ENCODE measurements at regions not wholly inside any gene's neighbourhood (a gene's known extent, or its start where the extent isn't known, plus 50 kb on each side); places are given as distances from the start of the nearest gene placed in this dataset.

DNA sequence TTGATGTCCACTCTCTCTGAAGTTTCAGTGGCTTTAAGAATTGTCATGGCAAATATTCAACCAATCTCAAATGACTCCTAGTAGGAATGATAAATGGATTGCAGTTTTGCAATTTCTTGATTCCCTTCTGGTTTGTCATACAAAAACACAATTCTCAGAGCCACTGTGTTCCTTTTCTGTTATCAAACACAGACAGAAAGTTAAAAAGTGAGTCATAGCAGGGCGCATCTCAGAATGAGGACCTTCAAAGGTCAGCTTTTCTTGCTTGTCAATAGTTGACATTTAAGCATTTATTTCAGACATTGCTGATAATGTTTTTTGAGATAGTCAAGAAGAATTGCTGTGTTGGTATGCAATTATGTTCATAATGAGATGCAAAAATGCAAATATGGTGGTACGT is 405.9 kb downstream of the NR2F2 start (continued):
- TF ChIP-seq HMGA2 (CRISPR knock-in tag; IDR thresholded peaks at IDR 0.05) (no peak), GTF2I (CRISPR knock-in tag; conservative IDR thresholded peaks at IDR 0.05) (no peak), ZNF416 (CRISPR knock-in tag; IDR thresholded peaks at IDR 0.05) (no peak), FOXP1 (CRISPR knock-in tag; IDR thresholded peaks at IDR 0.05; ENCODE audit: borderline replicate concordance) (no peak)
- TF ChIP-seq, protein P1, sequence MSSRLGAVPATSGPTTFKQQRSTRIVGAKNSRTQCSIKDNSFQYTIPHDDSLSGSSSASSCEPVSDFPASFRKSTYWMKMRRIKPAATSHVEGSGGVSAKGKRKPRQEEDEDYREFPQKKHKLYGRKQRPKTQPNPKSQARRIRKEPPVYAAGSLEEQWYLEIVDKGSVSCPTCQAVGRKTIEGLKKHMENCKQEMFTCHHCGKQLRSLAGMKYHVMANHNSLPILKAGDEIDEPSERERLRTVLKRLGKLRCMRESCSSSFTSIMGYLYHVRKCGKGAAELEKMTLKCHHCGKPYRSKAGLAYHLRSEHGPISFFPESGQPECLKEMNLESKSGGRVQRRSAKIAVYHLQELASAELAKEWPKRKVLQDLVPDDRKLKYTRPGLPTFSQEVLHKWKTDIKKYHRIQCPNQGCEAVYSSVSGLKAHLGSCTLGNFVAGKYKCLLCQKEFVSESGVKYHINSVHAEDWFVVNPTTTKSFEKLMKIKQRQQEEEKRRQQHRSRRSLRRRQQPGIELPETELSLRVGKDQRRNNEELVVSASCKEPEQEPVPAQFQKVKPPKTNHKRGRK (CRISPR knock-in tag; IDR thresholded peaks at IDR 0.05; ENCODE audit: borderline replicate concordance) = no peak

DNA sequence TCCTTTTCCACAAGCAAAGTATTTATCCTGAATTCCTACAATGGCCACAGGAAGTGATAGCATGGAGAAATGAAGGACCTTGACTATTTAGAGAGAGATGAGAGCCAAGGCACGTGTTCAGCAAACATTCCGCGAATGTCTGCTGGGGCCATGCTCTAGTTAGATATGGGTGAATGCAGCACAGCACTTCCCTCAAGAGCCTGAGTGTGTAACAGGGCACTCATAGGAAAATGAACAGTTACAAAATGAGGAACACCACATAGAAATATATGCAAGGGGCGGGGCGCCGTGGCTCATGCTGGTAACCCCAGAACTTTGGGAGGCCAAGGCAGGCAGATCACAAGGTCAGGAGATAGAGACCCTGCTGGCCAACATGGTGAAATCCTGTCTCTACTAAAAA is 406.9 kb downstream of the NR2F2 start:
- no peak overlapping the region for H3K4me3 Mint-ChIP-seq
- no peak for DNase-seq (ENCODE audit: low spot score)
- TF ChIP-seq, protein P2, sequence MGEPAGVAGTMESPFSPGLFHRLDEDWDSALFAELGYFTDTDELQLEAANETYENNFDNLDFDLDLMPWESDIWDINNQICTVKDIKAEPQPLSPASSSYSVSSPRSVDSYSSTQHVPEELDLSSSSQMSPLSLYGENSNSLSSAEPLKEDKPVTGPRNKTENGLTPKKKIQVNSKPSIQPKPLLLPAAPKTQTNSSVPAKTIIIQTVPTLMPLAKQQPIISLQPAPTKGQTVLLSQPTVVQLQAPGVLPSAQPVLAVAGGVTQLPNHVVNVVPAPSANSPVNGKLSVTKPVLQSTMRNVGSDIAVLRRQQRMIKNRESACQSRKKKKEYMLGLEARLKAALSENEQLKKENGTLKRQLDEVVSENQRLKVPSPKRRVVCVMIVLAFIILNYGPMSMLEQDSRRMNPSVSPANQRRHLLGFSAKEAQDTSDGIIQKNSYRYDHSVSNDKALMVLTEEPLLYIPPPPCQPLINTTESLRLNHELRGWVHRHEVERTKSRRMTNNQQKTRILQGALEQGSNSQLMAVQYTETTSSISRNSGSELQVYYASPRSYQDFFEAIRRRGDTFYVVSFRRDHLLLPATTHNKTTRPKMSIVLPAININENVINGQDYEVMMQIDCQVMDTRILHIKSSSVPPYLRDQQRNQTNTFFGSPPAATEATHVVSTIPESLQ (CRISPR knock-in tag; IDR thresholded peaks at IDR 0.05) = no peak
- TF ChIP-seq NFYB (CRISPR knock-in tag; conservative IDR thresholded peaks at IDR 0.05; ENCODE audit: low read depth) (no peak), ZNF416 (CRISPR knock-in tag; IDR thresholded peaks at IDR 0.05) (no peak), RORB (CRISPR knock-in tag; IDR thresholded peaks at IDR 0.05) (no peak), SOX15 (CRISPR knock-in tag; IDR thresholded peaks at IDR 0.05) (no peak), ZNF423 (CRISPR knock-in tag; IDR thresholded peaks at IDR 0.05) (no peak), ATF1 (CRISPR knock-in tag; IDR thresholded peaks at IDR 0.05) (no peak), ZNF263 (CRISPR knock-in tag; IDR thresholded peaks at IDR 0.05; ENCODE audit: low read depth) (no peak), NR3C1 (CRISPR knock-in tag; conservative IDR thresholded peaks at IDR 0.05; ENCODE audit: low read depth) (no peak)
- TF ChIP-seq, protein P3, sequence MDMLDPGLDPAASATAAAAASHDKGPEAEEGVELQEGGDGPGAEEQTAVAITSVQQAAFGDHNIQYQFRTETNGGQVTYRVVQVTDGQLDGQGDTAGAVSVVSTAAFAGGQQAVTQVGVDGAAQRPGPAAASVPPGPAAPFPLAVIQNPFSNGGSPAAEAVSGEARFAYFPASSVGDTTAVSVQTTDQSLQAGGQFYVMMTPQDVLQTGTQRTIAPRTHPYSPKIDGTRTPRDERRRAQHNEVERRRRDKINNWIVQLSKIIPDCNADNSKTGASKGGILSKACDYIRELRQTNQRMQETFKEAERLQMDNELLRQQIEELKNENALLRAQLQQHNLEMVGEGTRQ (CRISPR knock-in tag; IDR thresholded peaks at IDR 0.05) = no peak
- TF ChIP-seq, protein P4, sequence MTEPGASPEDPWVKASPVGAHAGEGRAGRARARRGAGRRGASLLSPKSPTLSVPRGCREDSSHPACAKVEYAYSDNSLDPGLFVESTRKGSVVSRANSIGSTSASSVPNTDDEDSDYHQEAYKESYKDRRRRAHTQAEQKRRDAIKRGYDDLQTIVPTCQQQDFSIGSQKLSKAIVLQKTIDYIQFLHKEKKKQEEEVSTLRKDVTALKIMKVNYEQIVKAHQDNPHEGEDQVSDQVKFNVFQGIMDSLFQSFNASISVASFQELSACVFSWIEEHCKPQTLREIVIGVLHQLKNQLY (CRISPR knock-in tag; IDR thresholded peaks at IDR 0.05) = no peak
- TF ChIP-seq, protein P5, sequence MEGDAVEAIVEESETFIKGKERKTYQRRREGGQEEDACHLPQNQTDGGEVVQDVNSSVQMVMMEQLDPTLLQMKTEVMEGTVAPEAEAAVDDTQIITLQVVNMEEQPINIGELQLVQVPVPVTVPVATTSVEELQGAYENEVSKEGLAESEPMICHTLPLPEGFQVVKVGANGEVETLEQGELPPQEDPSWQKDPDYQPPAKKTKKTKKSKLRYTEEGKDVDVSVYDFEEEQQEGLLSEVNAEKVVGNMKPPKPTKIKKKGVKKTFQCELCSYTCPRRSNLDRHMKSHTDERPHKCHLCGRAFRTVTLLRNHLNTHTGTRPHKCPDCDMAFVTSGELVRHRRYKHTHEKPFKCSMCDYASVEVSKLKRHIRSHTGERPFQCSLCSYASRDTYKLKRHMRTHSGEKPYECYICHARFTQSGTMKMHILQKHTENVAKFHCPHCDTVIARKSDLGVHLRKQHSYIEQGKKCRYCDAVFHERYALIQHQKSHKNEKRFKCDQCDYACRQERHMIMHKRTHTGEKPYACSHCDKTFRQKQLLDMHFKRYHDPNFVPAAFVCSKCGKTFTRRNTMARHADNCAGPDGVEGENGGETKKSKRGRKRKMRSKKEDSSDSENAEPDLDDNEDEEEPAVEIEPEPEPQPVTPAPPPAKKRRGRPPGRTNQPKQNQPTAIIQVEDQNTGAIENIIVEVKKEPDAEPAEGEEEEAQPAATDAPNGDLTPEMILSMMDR (IDR thresholded peaks at IDR 0.05) = no peak
- TF ChIP-seq, protein P6, sequence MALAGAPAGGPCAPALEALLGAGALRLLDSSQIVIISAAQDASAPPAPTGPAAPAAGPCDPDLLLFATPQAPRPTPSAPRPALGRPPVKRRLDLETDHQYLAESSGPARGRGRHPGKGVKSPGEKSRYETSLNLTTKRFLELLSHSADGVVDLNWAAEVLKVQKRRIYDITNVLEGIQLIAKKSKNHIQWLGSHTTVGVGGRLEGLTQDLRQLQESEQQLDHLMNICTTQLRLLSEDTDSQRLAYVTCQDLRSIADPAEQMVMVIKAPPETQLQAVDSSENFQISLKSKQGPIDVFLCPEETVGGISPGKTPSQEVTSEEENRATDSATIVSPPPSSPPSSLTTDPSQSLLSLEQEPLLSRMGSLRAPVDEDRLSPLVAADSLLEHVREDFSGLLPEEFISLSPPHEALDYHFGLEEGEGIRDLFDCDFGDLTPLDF (CRISPR knock-in tag; IDR thresholded peaks at IDR 0.05) = no peak
- TF ChIP-seq, protein P7, sequence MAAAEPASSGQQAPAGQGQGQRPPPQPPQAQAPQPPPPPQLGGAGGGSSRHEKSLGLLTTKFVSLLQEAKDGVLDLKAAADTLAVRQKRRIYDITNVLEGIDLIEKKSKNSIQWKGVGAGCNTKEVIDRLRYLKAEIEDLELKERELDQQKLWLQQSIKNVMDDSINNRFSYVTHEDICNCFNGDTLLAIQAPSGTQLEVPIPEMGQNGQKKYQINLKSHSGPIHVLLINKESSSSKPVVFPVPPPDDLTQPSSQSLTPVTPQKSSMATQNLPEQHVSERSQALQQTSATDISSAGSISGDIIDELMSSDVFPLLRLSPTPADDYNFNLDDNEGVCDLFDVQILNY (CRISPR knock-in tag; IDR thresholded peaks at IDR 0.05) = no peak
- TF ChIP-seq, protein P8, sequence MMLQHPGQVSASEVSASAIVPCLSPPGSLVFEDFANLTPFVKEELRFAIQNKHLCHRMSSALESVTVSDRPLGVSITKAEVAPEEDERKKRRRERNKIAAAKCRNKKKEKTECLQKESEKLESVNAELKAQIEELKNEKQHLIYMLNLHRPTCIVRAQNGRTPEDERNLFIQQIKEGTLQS (CRISPR knock-in tag; conservative IDR thresholded peaks at IDR 0.05) = no peak
- TF ChIP-seq, protein P9, sequence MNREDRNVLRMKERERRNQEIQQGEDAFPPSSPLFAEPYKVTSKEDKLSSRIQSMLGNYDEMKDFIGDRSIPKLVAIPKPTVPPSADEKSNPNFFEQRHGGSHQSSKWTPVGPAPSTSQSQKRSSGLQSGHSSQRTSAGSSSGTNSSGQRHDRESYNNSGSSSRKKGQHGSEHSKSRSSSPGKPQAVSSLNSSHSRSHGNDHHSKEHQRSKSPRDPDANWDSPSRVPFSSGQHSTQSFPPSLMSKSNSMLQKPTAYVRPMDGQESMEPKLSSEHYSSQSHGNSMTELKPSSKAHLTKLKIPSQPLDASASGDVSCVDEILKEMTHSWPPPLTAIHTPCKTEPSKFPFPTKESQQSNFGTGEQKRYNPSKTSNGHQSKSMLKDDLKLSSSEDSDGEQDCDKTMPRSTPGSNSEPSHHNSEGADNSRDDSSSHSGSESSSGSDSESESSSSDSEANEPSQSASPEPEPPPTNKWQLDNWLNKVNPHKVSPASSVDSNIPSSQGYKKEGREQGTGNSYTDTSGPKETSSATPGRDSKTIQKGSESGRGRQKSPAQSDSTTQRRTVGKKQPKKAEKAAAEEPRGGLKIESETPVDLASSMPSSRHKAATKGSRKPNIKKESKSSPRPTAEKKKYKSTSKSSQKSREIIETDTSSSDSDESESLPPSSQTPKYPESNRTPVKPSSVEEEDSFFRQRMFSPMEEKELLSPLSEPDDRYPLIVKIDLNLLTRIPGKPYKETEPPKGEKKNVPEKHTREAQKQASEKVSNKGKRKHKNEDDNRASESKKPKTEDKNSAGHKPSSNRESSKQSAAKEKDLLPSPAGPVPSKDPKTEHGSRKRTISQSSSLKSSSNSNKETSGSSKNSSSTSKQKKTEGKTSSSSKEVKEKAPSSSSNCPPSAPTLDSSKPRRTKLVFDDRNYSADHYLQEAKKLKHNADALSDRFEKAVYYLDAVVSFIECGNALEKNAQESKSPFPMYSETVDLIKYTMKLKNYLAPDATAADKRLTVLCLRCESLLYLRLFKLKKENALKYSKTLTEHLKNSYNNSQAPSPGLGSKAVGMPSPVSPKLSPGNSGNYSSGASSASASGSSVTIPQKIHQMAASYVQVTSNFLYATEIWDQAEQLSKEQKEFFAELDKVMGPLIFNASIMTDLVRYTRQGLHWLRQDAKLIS (CRISPR knock-in tag; IDR thresholded peaks at IDR 0.05; ENCODE audit: borderline replicate concordance) = no peak
- TF ChIP-seq, protein P10, sequence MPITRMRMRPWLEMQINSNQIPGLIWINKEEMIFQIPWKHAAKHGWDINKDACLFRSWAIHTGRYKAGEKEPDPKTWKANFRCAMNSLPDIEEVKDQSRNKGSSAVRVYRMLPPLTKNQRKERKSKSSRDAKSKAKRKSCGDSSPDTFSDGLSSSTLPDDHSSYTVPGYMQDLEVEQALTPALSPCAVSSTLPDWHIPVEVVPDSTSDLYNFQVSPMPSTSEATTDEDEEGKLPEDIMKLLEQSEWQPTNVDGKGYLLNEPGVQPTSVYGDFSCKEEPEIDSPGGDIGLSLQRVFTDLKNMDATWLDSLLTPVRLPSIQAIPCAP (CRISPR knock-in tag; IDR thresholded peaks at IDR 0.05) = no peak
- ChIA-PET CTCF (no interaction called here), POLR2A (interaction anchor here (0.6 kb wide), 1 partner anchor 318 kb away, joined by 4 read pairs; no protein-coding TSS in a partner anchor)
- no peaks in the 10 kb centered on the region; the same call in 1 of the 2 replicates for H3K27me3 Mint-ChIP-seq (ENCODE audit: low read depth)
- peaks cover 22% of the 10 kb centered on the region for H3K4me1 Mint-ChIP-seq
- H3K9me3 Mint-ChIP-seq = no peaks in the 10 kb centered on the region
- no peaks in the 10 kb centered on the region for H3K36me3 Mint-ChIP-seq
- ATAC-seq = no peak
- no peak overlapping the region for H3K27ac Mint-ChIP-seq

Data from WTC11 (cell line).